ENCODE measurements at regions not wholly inside any gene's neighbourhood (a gene's known extent, or its start where the extent isn't known, plus 50 kb on each side); places are given as distances from the start of the nearest gene placed in this dataset.

GRCh38 chrX:128717635-128718578 is 665.7 kb upstream of the ACTRT1 start:
- no peak for DNase-seq (ENCODE audit: low read depth)
- TF ChIP-seq CTCF (conservative IDR thresholded peaks at IDR 0.05; ENCODE audit: low read depth, low read length), result no peak
- no peak overlapping the region for H3K4me3 ChIP-seq (ENCODE audit: low read length)

GRCh38 chrX:128714425-128714824 is 662.2 kb upstream of the ACTRT1 start:
- no peak for TF ChIP-seq CTCF (conservative IDR thresholded peaks at IDR 0.05; ENCODE audit: low read depth, low read length)

GRCh38 chrX:128699716-128700285 is 647.6 kb upstream of the ACTRT1 start:
- DNase-seq (ENCODE audit: low read depth), result no peak
- TF ChIP-seq CTCF (conservative IDR thresholded peaks at IDR 0.05; ENCODE audit: low read depth, low read length), result no peak
- no peak overlapping the region for H3K4me3 ChIP-seq (ENCODE audit: low read length)

More at GRCh38 chrX:128714425-128714824, 662.2 kb upstream of the ACTRT1 start:
- no peak for DNase-seq (ENCODE audit: low read depth)
- H3K4me3 ChIP-seq (ENCODE audit: low read length), result no peak overlapping the region

GRCh38 chrX:128698573-128699181 is 646.5 kb upstream of the ACTRT1 start:
- no peak for TF ChIP-seq CTCF (conservative IDR thresholded peaks at IDR 0.05; ENCODE audit: low read depth, low read length)
- no peak overlapping the region for H3K4me3 ChIP-seq (ENCODE audit: low read length)
- no peak for DNase-seq (ENCODE audit: low read depth)

GRCh38 chrX:128691872-128692271 is 639.7 kb upstream of the ACTRT1 start:
- TF ChIP-seq CTCF (conservative IDR thresholded peaks at IDR 0.05; ENCODE audit: low read depth, low read length), result no peak
- no peak overlapping the region for H3K4me3 ChIP-seq (ENCODE audit: low read length)
- DNase-seq (ENCODE audit: low read depth), result no peak

GRCh38 chrX:128685387-128685786 is 633.2 kb upstream of the ACTRT1 start:
- TF ChIP-seq CTCF (conservative IDR thresholded peaks at IDR 0.05; ENCODE audit: low read depth, low read length), result no peak
- no peak for DNase-seq (ENCODE audit: low read depth)
- H3K4me3 ChIP-seq (ENCODE audit: low read length), result no peak overlapping the region

All from retinal pigment epithelial cell (primary cell).